B cell (primary cell): ENCODE measurements at regions not wholly inside any gene's neighbourhood (a gene's known extent, or its start where the extent isn't known, plus 50 kb on each side); places are given as distances from the start of the nearest gene placed in this dataset.

Source experiments
- ATAC-seq: fragments of 200-7000 bp; cut with Tn5 transposase; one replicate; pipeline ENCODE4 v1.10.0; 2021; ENCODE audit warnings: low read depth, mild to moderate bottlenecking, moderate number of reproducible peaks, moderate library complexity
- CTCF ChIA-PET: fragments of 350-600 bp; sonication (Branson Sonifier 250); formaldehyde crosslinking; loops from one replicate; lab custom pipeline; 2021; ENCODE audit warnings: antibody characterized with exemption, inconsistent platforms; lab: Charles Lee
- POLR2A ChIA-PET: fragments of 350-600 bp; sonication (Branson Sonifier 250); formaldehyde crosslinking; loops from one replicate; lab custom pipeline; 2021; ENCODE audit warnings: antibody characterized with exemption; lab: Charles Lee
- DNase-seq: peaks from one replicate; pipeline ENCODE4 v3.0.0; 2013
- H2AFZ ChIP-seq: 2 replicates; pipeline ENCODE4 v1.6.1; 2012; ENCODE audit warnings: mild to moderate bottlenecking, low read depth, low read length; ENCODE audit not compliant: insufficient read depth, poor library complexity, severe bottlenecking
- H3K27ac ChIP-seq, 2 donors: 1 replicate in 1 of 2; 2 replicates in 1 of 2; pipeline ENCODE4 v1.5.1; 2012 to 2013; ENCODE audit warnings: low read length in 2 of 2, mild to moderate bottlenecking in 2 of 2, moderate library complexity in 1 of 2
- H3K27me3 ChIP-seq, 4 experiments: fragments of 200-600 bp in 1 of 4; sonication (generic) in 1 of 4; replicated peaks in 1 of 4; 1 replicate in 2 of 4; 2 replicates in 2 of 4; pipeline versions ENCODE4 v1.6.1 to v1.7.0; 2013 to 2016; ENCODE audit warnings: low read length in 3 of 4, mild to moderate bottlenecking in 2 of 4, mixed read lengths in 1 of 4, moderate library complexity in 1 of 4; ENCODE audit not compliant: insufficient read depth in 4 of 4, control insufficient read depth in 3 of 4; ENCODE audit errors: control extremely low read depth in 1 of 4
- H3K36me3 ChIP-seq, 2 experiments: replicated peaks in 1 of 2; 1 replicate in 1 of 2; 2 replicates in 1 of 2; pipeline versions ENCODE4 v1.6.1 to v1.7.1; 2013; ENCODE audit warnings: low read length in 1 of 2; ENCODE audit not compliant: insufficient read depth in 2 of 2, control insufficient read depth in 1 of 2; ENCODE audit errors: control extremely low read depth in 1 of 2, extremely low read depth in 1 of 2
- H3K4me1 ChIP-seq, 2 donors: fragments of 200-600 bp in 1 of 2; sonication (generic) in 1 of 2; 1 replicate in 1 of 2; 2 replicates in 1 of 2; pipeline versions ENCODE4 v1.5.1 to v1.6.1; 2013 to 2017; ENCODE audit warnings: low read length in 2 of 2; ENCODE audit not compliant: control insufficient read depth in 2 of 2, insufficient read depth in 2 of 2
- H3K4me2 ChIP-seq: replicated peaks from 2 replicates; pipeline ENCODE3; 2012; ENCODE audit warnings: mild to moderate bottlenecking, low read depth, low read length; ENCODE audit not compliant: poor library complexity, severe bottlenecking
- H3K4me3 ChIP-seq, 5 experiments: fragments of 200-600 bp in 1 of 5; sonication (generic) in 1 of 5; 1 replicate in 3 of 5; 2 replicates in 2 of 5; pipeline versions ENCODE4 v1.5.1 to v1.7.0; 2011 to 2016; ENCODE audit warnings: low read length in 4 of 5, mild to moderate bottlenecking in 4 of 5, low read depth in 2 of 5, control low read depth in 1 of 5, moderate library complexity in 1 of 5; ENCODE audit not compliant: insufficient read depth in 1 of 5; ENCODE audit errors: control extremely low read depth in 1 of 5, extremely low read depth in 1 of 5
- H3K79me2 ChIP-seq: fragments of 200-600 bp; sonication (generic); one replicate; pipeline ENCODE4 v1.6.0; 2016; ENCODE audit warnings: low read length; ENCODE audit not compliant: control insufficient read depth, insufficient read depth
- H3K9ac ChIP-seq: fragments of 200-600 bp; sonication (generic); 2 replicates; pipeline ENCODE4 v1.6.1; 2017; ENCODE audit warnings: mild to moderate bottlenecking, low read length, moderate library complexity
- H3K9me3 ChIP-seq, 3 donors: one replicate each; pipeline versions ENCODE4 v1.6.1 to v1.7.1; 2013; ENCODE audit warnings: low read length in 2 of 3; ENCODE audit not compliant: control insufficient read depth in 2 of 3, insufficient read depth in 1 of 3; ENCODE audit errors: control extremely low read depth in 1 of 3
- H4K20me1 ChIP-seq: 2 replicates; pipeline ENCODE4 v1.6.0; 2012; ENCODE audit warnings: mild to moderate bottlenecking, low read length; ENCODE audit not compliant: insufficient read depth, control insufficient read depth, poor library complexity, severe bottlenecking
- H3K27ac Mint-ChIP-seq: one replicate; pipeline ENCODE4 v1.8.0; 2021; ENCODE audit warnings: mixed read lengths
- H3K27me3 Mint-ChIP-seq: one replicate; pipeline ENCODE4 v1.8.0; 2021; ENCODE audit warnings: mixed read lengths
- H3K4me1 Mint-ChIP-seq: one replicate; pipeline ENCODE4 v1.8.0; 2021; ENCODE audit warnings: mixed read lengths
- H3K4me3 Mint-ChIP-seq: one replicate; pipeline ENCODE4 v1.8.0; 2021; ENCODE audit warnings: mixed read lengths
- H3K9me3 Mint-ChIP-seq: one replicate; pipeline ENCODE4 v1.8.0; 2022; ENCODE audit warnings: mixed read lengths; ENCODE audit not compliant: insufficient read depth
- EZH2 ChIP-seq: IDR thresholded peaks from 2 replicates; pipeline ENCODE4 v1.6.1; 2012; ENCODE audit warnings: borderline replicate concordance, low read depth, mild to moderate bottlenecking, moderate library complexity, low read length; ENCODE audit not compliant: insufficient read depth, poor library complexity, severe bottlenecking
- WGBS: methylation state at CpG from one replicate; pipeline ENCODE4 v1.1.5; 2013; ENCODE audit warnings: missing lambda C conversion rate; ENCODE audit not compliant: insufficient coverage; 5-methylcytosine and 5-hydroxymethylcytosine counted together
- intact Hi-C: fragments of 100-400 bp; cut with micrococcal nuclease; formaldehyde crosslinking; loops from one replicate; pipeline ENCODE4 v1.10.0; 2022
- TF ChIP-seq, protein P1 (sequence below): fragments of 200-600 bp; IDR thresholded peaks from one replicate; pipeline ENCODE4 v1.8.0; 2022; ENCODE audit warnings: antibody characterized with exemption, mild to moderate bottlenecking

DNA sequence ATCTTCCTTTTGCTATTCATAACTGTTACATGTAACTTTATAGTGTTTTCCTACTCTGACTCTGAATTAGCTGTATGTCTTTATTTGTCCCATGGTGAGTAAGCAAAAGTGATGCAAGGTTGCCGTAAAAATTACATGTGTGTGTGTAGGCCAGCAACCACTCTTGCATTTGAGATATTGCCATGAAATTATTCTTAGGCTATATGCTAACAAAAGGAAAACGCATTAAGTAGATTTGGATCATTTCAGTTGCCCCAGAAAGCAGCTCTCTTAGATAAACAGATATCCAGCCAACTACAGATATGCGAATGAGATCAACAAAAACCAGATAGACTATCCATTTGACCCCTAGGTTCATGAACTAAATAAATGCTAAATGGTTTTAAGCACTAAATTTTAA lies 73.6 kb downstream of the CYLC2 start:
- Histone ChIP-seq H3K79me2 (no peaks in the 10 kb centered on the region), H3K27me3 (no peaks in the 10 kb centered on the region), H3K4me2 (no peak overlapping the region), H3K9ac (no peak overlapping the region), H4K20me1 (no peaks in the 10 kb centered on the region), H3K4me1 (no peaks in the 10 kb centered on the region), H3K36me3 (no peaks in the 10 kb centered on the region), H3K27ac (no peak overlapping the region), H3K4me3 (no peak overlapping the region), H3K9me3 (no peaks in the 10 kb centered on the region), H2AFZ (no peak overlapping the region)
- intact Hi-C loops = no loop called here
- TF ChIP-seq, protein P1, sequence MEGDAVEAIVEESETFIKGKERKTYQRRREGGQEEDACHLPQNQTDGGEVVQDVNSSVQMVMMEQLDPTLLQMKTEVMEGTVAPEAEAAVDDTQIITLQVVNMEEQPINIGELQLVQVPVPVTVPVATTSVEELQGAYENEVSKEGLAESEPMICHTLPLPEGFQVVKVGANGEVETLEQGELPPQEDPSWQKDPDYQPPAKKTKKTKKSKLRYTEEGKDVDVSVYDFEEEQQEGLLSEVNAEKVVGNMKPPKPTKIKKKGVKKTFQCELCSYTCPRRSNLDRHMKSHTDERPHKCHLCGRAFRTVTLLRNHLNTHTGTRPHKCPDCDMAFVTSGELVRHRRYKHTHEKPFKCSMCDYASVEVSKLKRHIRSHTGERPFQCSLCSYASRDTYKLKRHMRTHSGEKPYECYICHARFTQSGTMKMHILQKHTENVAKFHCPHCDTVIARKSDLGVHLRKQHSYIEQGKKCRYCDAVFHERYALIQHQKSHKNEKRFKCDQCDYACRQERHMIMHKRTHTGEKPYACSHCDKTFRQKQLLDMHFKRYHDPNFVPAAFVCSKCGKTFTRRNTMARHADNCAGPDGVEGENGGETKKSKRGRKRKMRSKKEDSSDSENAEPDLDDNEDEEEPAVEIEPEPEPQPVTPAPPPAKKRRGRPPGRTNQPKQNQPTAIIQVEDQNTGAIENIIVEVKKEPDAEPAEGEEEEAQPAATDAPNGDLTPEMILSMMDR = no peak
- TF ChIP-seq EZH2 = no peak
- Mint-ChIP-seq H3K27me3 (no peaks in the 10 kb centered on the region), H3K4me3 (no peak overlapping the region), H3K9me3 (no peaks in the 10 kb centered on the region), H3K27ac (no peak overlapping the region), H3K4me1 (no peaks in the 10 kb centered on the region)
- ATAC-seq = no peak
- DNase-seq = no peak
- 100% methylated on average over 1 of the region's 3 CpGs for WGBS
- ChIA-PET CTCF (no interaction called here), POLR2A (no interaction called here)

DNA sequence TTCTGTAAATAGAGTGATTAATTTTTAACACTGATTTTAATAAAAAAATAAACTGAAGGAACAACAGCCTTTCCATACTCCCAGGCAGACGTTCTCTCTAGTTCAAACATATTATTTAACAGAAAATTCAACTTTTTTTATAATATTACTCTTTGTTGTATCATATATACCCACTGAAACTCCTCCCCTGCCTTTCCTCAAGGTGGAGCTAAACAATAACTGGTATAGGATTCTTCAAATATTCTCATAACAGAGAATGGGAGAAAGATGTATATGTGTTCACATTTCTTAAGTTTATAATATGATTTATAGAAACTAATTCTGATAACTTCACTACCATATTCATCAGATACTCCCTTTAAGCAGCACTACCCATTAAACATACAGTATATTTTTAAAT lies 83.4 kb downstream of the CYLC2 start:
- Histone ChIP-seq H3K9me3 (no peaks in the 10 kb centered on the region), H3K4me1 (no peaks in the 10 kb centered on the region), H3K9ac (no peak overlapping the region), H4K20me1 (no peaks in the 10 kb centered on the region), H2AFZ (no peak overlapping the region), H3K4me2 (no peak overlapping the region), H3K4me3 (no peak overlapping the region), H3K27me3 (no peaks in the 10 kb centered on the region), H3K27ac (no peak overlapping the region), H3K79me2 (no peaks in the 10 kb centered on the region), H3K36me3 (no peaks in the 10 kb centered on the region)
- intact Hi-C loops = no loop called here
- H3K4me3 Mint-ChIP-seq = no peak overlapping the region
- H3K4me1 Mint-ChIP-seq = no peaks in the 10 kb centered on the region
- ChIA-PET CTCF (no interaction called here), POLR2A (no interaction called here)
- H3K9me3 Mint-ChIP-seq = no peaks in the 10 kb centered on the region
- no peak overlapping the region for H3K27ac Mint-ChIP-seq
- TF ChIP-seq, protein P1 = no peak
- TF ChIP-seq EZH2 = no peak
- DNase-seq (no peak), ATAC-seq (no peak)
- no peaks in the 10 kb centered on the region for H3K27me3 Mint-ChIP-seq
- no CpG with 5 or more reads among the region's 1 CpG for WGBS
